Progenitor cell of endocrine pancreas (in vitro differentiated cells): ENCODE measurements at regions not wholly inside any gene's neighbourhood (a gene's known extent, or its start where the extent isn't known, plus 50 kb on each side); places are given as distances from the start of the nearest gene placed in this dataset.

Experiments
- DNase-seq: peaks from one replicate; pipeline ENCODE4 v3.0.0; 2021; ENCODE audit warnings: low spot score; ENCODE audit not compliant: unreplicated experiment
- H3K27ac Mint-ChIP-seq: 2 replicates; pipeline ENCODE4 v1.8.0; 2021; ENCODE audit warnings: mild to moderate bottlenecking, moderate library complexity, mixed read lengths
- H3K27me3 Mint-ChIP-seq: 2 replicates; pipeline ENCODE4 v1.8.0; 2021; ENCODE audit warnings: mixed read lengths
- H3K36me3 Mint-ChIP-seq: 2 replicates; pipeline ENCODE4 v1.8.0; 2022; ENCODE audit warnings: mixed read lengths; ENCODE audit not compliant: insufficient read depth
- H3K4me1 Mint-ChIP-seq: 2 replicates; pipeline ENCODE4 v1.8.0; 2021; ENCODE audit warnings: low read depth, mixed read lengths
- H3K4me3 Mint-ChIP-seq: 2 replicates; pipeline ENCODE4 v1.8.0; 2021; ENCODE audit warnings: low read depth, mild to moderate bottlenecking, moderate library complexity, mixed read lengths
- H3K9me3 Mint-ChIP-seq: 2 replicates; pipeline ENCODE4 v1.8.0; 2021; ENCODE audit warnings: low read depth, mixed read lengths
- CTCF ChIP-seq: fragments of 200-600 bp; sonication (generic); IDR thresholded peaks from one replicate; pipeline ENCODE4 v1.5.0; 2021; ENCODE audit warnings: antibody characterized with exemption, mild to moderate bottlenecking; ENCODE audit not compliant: unreplicated experiment

DNA sequence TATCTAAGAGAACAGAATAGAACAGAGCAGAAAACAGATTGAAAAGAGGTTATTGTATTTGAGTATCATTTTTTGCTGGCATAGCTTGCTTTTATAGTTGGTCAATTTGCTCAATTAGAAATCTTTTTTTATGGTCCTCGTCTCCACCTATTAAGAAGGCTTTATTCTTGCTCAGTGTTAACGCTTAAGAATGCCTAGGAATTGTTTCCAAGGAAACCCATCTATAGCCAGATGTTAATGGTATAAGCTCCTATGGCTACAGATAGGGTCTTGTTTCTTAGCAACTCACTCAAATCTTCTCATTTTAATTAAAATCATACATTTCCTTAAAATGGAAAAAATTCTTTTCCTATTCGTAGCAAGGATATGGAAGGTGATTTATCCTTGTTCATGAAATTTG lies 392.3 kb downstream of the TMEM135 start:
- no peak overlapping the region for H3K27ac Mint-ChIP-seq
- H3K4me1 Mint-ChIP-seq = peaks cover 5% of the 10 kb centered on the region
- H3K36me3 Mint-ChIP-seq = no peaks in the 10 kb centered on the region
- no peak for TF ChIP-seq CTCF
- no peak for DNase-seq
- H3K27me3 Mint-ChIP-seq = no peaks in the 10 kb centered on the region
- no peak overlapping the region for H3K4me3 Mint-ChIP-seq
- H3K9me3 Mint-ChIP-seq = no peaks in the 10 kb centered on the region

DNA sequence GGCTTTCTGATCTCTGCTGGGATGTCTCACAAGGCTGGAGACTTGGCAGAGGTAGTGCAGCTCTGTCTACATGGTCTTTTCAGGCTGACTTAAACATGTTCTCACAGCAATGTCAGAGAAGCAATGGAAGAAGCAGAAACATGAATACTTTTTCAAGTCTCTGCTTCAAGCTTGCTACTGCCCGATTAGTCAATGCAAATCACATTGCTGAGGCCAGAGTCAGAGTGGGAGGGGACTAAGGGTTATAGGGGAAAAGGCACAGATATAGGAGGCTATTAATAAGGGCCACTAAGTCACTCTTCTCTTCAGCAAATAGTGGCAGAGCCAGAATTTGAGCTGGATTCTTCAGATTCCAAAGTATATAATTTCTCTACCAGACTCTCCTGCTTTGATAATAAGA lies 390.5 kb downstream of the TMEM135 start:
- no peaks in the 10 kb centered on the region for H3K27me3 Mint-ChIP-seq

DNA sequence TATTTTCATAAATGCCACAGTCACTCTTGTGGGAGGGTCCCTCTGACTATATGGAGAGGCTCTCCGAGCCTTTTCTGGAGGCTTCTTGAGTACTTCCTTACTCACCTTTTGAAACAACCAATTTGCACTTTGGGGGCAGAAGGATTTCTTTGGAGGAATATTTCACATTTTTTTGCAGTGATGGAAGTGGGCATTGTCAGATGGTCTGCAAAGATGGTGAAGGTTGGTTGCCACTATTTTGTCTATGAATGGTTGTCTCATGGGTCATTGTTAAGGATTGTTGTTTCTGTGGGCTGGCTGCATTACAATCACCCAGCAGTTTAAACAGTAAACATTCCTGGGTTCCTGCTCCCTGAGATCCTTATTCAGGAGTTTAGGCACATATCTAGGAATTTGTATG lies 388.2 kb downstream of the TMEM135 start:
- no peak for TF ChIP-seq CTCF
- DNase-seq = no peak
- H3K27me3 Mint-ChIP-seq = no peaks in the 10 kb centered on the region
- H3K9me3 Mint-ChIP-seq = no peaks in the 10 kb centered on the region
- no peaks in the 10 kb centered on the region for H3K36me3 Mint-ChIP-seq
- H3K27ac Mint-ChIP-seq = no peak overlapping the region
- H3K4me1 Mint-ChIP-seq = peaks cover 5% of the 10 kb centered on the region
- H3K4me3 Mint-ChIP-seq = no peak overlapping the region

More for the DNA sequence above, 390.5 kb downstream of the TMEM135 start:
- peaks cover 5% of the 10 kb centered on the region for H3K4me1 Mint-ChIP-seq
- no peak overlapping the region for H3K4me3 Mint-ChIP-seq
- no peaks in the 10 kb centered on the region for H3K9me3 Mint-ChIP-seq
- TF ChIP-seq CTCF = no peak
- H3K27ac Mint-ChIP-seq = no peak overlapping the region
- no peak for DNase-seq
- no peaks in the 10 kb centered on the region for H3K36me3 Mint-ChIP-seq

GRCh38 chr11:87425391-87425790 lies 387.7 kb downstream of the TMEM135 start:
- TF ChIP-seq CTCF = no peak
- no peaks in the 10 kb centered on the region for H3K36me3 Mint-ChIP-seq
- no peak overlapping the region for H3K4me3 Mint-ChIP-seq
- DNase-seq = no peak
- H3K9me3 Mint-ChIP-seq = no peaks in the 10 kb centered on the region
- no peaks in the 10 kb centered on the region for H3K27me3 Mint-ChIP-seq
- H3K4me1 Mint-ChIP-seq = no peaks in the 10 kb centered on the region
- H3K27ac Mint-ChIP-seq = no peak overlapping the region

GRCh38 chr11:87423161-87423560 lies 385.4 kb downstream of the TMEM135 start:
- Mint-ChIP-seq H3K27me3 (no peaks in the 10 kb centered on the region), H3K9me3 (no peaks in the 10 kb centered on the region), H3K4me1 (no peaks in the 10 kb centered on the region), H3K4me3 (no peak overlapping the region), H3K27ac (no peak overlapping the region), H3K36me3 (no peaks in the 10 kb centered on the region)
- no peak for TF ChIP-seq CTCF
- DNase-seq = no peak

- Mint-ChIP-seq H3K4me1 (no peaks in the 10 kb centered on the region), H3K27me3 (no peaks in the 10 kb centered on the region), H3K36me3 (no peaks in the 10 kb centered on the region), H3K27ac (no peak overlapping the region), H3K4me3 (no peak overlapping the region), H3K9me3 (no peaks in the 10 kb centered on the region)
- no peak for TF ChIP-seq CTCF
- DNase-seq = no peak
These were observed 384.8 kb downstream of the TMEM135 start for GRCh38 chr11:87422566-87422965.
